Tibial nerve (tissue), 4 donors: ENCODE measurements at regions not wholly inside any gene's neighbourhood (a gene's known extent, or its start where the extent isn't known, plus 50 kb on each side); places are given as distances from the start of the nearest gene placed in this dataset.

ENCODE experiments used
- EP300 ChIP-seq, 2 donors: sonication (generic); formaldehyde crosslinking; IDR thresholded peaks; one replicate each; pipeline ENCODE4 v1.6.1; 2017; ENCODE audit warnings: antibody characterized with exemption in 2 of 2, mild to moderate bottlenecking in 1 of 2
- POLR2A ChIP-seq, 2 donors: fragments of 450-650 bp; IDR thresholded peaks; one replicate each; pipeline ENCODE4 v1.6.1; 2017; ENCODE audit warnings: antibody characterized with exemption in 2 of 2, mild to moderate bottlenecking in 2 of 2, moderate library complexity in 2 of 2
- TF ChIP-seq, protein P1 (sequence below), 5 experiments: fragments of 200-600 bp in 3 of 5; fragments of 450-650 bp in 2 of 5; sonication (generic) in 3 of 5; IDR thresholded peaks; one replicate each; pipeline ENCODE4 v1.5.1; 2016 to 2019; ENCODE audit warnings: antibody characterized with exemption in 5 of 5, mild to moderate bottlenecking in 3 of 5, moderate library complexity in 2 of 5

- TF ChIP-seq, protein P1, sequence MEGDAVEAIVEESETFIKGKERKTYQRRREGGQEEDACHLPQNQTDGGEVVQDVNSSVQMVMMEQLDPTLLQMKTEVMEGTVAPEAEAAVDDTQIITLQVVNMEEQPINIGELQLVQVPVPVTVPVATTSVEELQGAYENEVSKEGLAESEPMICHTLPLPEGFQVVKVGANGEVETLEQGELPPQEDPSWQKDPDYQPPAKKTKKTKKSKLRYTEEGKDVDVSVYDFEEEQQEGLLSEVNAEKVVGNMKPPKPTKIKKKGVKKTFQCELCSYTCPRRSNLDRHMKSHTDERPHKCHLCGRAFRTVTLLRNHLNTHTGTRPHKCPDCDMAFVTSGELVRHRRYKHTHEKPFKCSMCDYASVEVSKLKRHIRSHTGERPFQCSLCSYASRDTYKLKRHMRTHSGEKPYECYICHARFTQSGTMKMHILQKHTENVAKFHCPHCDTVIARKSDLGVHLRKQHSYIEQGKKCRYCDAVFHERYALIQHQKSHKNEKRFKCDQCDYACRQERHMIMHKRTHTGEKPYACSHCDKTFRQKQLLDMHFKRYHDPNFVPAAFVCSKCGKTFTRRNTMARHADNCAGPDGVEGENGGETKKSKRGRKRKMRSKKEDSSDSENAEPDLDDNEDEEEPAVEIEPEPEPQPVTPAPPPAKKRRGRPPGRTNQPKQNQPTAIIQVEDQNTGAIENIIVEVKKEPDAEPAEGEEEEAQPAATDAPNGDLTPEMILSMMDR (IDR thresholded peaks at IDR 0.05): no peak
- TF ChIP-seq EP300 (IDR thresholded peaks at IDR 0.05): no peak
- no peak for TF ChIP-seq POLR2A (IDR thresholded peaks at IDR 0.05)
Observed at GRCh38 chr13:34265046-34265679, 447.2 kb downstream of the RFC3 start.
